DOHH2 (cell line): ENCODE measurements at regions not wholly inside any gene's neighbourhood (a gene's known extent, or its start where the extent isn't known, plus 50 kb on each side); places are given as distances from the start of the nearest gene placed in this dataset.

ENCODE experiments used
- EZH2phosphoT487 ChIP-seq: fragments of 200-600 bp; sonication (generic); IDR thresholded peaks from 2 replicates; pipeline ENCODE4 v1.6.1; 2017; ENCODE audit warnings: borderline replicate concordance, mild to moderate bottlenecking, antibody characterized with exemption, low read length, moderate library complexity, mixed read lengths
- TF ChIP-seq, protein P1 (sequence below): fragments of 200-600 bp; sonication (generic); IDR thresholded peaks from one replicate; pipeline ENCODE4 v1.5.1; 2014; ENCODE audit warnings: antibody characterized with exemption, mild to moderate bottlenecking, low read depth, low read length; ENCODE audit not compliant: poor library complexity, severe bottlenecking

DNA sequence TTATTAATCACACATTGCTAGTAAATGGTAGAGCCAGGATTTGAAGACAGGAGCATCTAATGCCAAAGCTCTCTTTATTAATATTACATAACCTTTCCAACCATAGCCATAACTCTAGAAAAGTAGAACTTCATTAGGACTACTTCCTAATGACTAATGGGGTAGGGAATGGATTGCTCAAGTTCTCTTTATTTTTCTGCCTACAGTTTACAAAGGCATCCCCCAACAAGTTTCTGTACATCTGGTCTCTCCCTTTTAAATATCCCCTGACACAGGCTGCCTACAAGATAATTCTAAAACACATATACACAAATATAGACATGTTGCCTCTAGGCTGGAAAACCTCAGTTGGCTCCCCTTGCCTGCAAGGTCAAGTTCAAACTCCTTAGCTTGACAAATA lies 534.9 kb downstream of the SOX6 start:
- TF ChIP-seq EZH2phosphoT487 = no peak
- TF ChIP-seq, protein P1, sequence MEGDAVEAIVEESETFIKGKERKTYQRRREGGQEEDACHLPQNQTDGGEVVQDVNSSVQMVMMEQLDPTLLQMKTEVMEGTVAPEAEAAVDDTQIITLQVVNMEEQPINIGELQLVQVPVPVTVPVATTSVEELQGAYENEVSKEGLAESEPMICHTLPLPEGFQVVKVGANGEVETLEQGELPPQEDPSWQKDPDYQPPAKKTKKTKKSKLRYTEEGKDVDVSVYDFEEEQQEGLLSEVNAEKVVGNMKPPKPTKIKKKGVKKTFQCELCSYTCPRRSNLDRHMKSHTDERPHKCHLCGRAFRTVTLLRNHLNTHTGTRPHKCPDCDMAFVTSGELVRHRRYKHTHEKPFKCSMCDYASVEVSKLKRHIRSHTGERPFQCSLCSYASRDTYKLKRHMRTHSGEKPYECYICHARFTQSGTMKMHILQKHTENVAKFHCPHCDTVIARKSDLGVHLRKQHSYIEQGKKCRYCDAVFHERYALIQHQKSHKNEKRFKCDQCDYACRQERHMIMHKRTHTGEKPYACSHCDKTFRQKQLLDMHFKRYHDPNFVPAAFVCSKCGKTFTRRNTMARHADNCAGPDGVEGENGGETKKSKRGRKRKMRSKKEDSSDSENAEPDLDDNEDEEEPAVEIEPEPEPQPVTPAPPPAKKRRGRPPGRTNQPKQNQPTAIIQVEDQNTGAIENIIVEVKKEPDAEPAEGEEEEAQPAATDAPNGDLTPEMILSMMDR = no peak
